ENCODE measurements at regions not wholly inside any gene's neighbourhood (a gene's known extent, or its start where the extent isn't known, plus 50 kb on each side); places are given as distances from the start of the nearest gene placed in this dataset.

DNA sequence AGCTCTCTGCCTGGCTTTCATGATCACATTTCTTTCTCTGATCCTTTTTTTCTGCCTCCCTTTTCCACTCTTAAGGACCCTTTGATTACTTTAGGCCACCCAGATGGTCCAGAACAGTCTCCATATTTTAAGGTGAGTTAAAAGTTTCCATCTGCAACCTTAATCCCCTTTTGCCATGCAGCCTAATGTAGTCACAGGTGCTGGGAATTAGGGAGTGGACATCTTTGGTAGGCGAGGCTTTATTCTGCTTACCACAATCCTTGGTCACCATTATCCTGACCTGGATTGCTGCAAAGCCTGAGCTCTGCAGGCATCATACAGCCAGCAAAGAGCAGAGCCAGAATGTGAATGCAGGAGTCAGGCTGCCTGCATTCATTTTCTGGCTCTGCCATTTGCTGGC is 95.9 kb downstream of the XCL2 start:
- H3K4me1 ChIP-seq (ENCODE audit: insufficient read depth, low read length): no peaks in the 10 kb centered on the region
- H3K4me3 ChIP-seq (ENCODE audit: low read length): no peak overlapping the region
- no peaks in the 10 kb centered on the region for H3K36me3 ChIP-seq (ENCODE audit: insufficient read depth, low read length)
- no peaks in the 10 kb centered on the region for H3K9me3 ChIP-seq (ENCODE audit: low read length)
- H3K27me3 ChIP-seq (ENCODE audit: insufficient read depth, low read length): no peaks in the 10 kb centered on the region
- H2AFZ ChIP-seq (ENCODE audit: low read depth, low read length): no peak overlapping the region

DNA sequence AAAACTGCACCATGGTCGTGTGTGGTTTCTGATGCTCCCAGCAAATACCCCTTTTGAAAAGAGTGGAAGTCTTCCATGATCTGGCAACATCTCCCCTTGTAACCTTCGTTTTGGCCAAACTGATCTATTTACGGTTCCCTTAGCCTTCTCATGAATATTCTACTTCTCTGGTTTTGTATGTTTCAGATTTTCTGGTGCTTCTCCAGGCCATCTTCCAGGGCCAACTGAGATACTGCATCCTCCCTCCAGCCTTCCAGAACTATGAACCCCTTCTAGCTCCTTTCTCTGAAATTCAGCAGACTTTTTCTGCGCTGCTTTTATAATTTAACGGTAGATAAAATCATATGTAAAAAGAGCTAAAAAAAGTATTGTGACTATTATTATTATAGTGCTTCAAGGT is 97.7 kb downstream of the XCL2 start:
- H3K4me1 ChIP-seq (ENCODE audit: insufficient read depth, low read length): no peaks in the 10 kb centered on the region
- H3K27me3 ChIP-seq (ENCODE audit: insufficient read depth, low read length): no peaks in the 10 kb centered on the region
- H3K4me3 ChIP-seq (ENCODE audit: low read length): no peak overlapping the region
- no peaks in the 10 kb centered on the region for H3K9me3 ChIP-seq (ENCODE audit: low read length)
- H2AFZ ChIP-seq (ENCODE audit: low read depth, low read length): no peak overlapping the region
- H3K36me3 ChIP-seq (ENCODE audit: insufficient read depth, low read length): no peaks in the 10 kb centered on the region

DNA sequence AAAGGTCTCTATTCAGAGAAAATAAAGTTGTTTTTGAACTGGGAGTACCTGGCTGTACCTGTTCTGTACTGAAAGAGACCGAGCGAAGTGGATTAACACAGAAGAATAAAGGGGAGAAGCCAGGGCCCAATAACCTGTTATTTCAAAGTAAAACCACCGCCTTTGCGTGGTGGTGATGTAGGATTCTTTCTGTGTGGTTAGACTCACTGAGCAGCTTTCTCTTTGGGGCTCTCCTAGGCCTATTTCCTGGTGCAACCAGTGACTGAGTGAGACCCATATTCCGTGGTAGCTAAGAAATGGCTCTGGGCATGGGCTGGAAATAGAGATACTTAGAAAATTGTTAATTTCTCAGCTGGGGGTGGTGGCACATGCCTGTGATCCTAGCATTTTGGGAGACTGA is 99.9 kb downstream of the XCL2 start:
- Histone ChIP-seq H3K4me1 (ENCODE audit: insufficient read depth, low read length) (no peaks in the 10 kb centered on the region), H3K4me3 (ENCODE audit: low read length) (no peak overlapping the region), H2AFZ (ENCODE audit: low read depth, low read length) (no peak overlapping the region), H3K9me3 (ENCODE audit: low read length) (no peaks in the 10 kb centered on the region), H3K27me3 (ENCODE audit: insufficient read depth, low read length) (no peaks in the 10 kb centered on the region), H3K36me3 (ENCODE audit: insufficient read depth, low read length) (no peaks in the 10 kb centered on the region)

DNA sequence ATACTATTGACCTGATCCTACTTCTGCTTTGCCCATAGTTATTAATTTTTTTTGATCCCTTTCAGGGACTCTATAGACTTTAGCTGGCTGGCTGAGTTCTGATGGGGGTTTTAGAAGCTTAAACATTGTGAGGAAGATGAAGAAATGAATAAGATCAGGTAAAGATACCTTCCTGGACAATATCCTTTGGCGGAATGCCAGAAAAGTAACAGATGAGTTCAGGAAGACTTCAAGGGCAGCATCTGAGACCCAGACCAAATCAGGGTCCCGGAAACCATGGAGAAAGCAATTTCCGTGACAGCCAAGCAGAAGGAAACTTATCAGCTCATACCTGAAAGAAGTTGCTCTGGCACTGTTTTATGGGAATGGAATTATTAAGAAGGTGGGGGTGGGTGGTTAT is 100.4 kb downstream of the XCL2 start:
- no peaks in the 10 kb centered on the region for H3K9me3 ChIP-seq (ENCODE audit: low read length)
- no peak overlapping the region for H2AFZ ChIP-seq (ENCODE audit: low read depth, low read length)
- no peaks in the 10 kb centered on the region for H3K4me1 ChIP-seq (ENCODE audit: insufficient read depth, low read length)
- no peaks in the 10 kb centered on the region for H3K27me3 ChIP-seq (ENCODE audit: insufficient read depth, low read length)
- no peaks in the 10 kb centered on the region for H3K36me3 ChIP-seq (ENCODE audit: insufficient read depth, low read length)
- no peak overlapping the region for H3K4me3 ChIP-seq (ENCODE audit: low read length)

DNA sequence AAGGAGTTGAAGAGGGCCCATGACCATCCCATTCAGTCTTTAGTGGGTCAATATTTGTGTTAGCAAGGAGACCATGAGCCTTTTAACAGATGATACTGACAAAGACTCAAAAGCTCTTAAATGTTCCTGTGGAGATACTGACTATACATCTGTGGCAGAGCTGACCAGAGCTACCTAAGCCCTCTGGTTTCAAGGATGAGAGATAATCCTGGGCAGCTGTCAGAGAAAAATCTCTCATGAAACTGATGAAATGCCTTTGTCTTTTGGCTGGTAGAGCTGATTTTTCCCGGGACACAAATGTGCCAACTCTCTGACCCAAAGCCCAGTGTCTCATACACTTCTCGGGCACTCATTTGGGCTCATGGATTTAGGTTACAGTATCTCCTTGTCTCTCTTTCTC is 100.9 kb downstream of the XCL2 start:
- H3K36me3 ChIP-seq (ENCODE audit: insufficient read depth, low read length): no peaks in the 10 kb centered on the region
- H2AFZ ChIP-seq (ENCODE audit: low read depth, low read length): no peak overlapping the region
- H3K27me3 ChIP-seq (ENCODE audit: insufficient read depth, low read length): no peaks in the 10 kb centered on the region
- no peaks in the 10 kb centered on the region for H3K4me1 ChIP-seq (ENCODE audit: insufficient read depth, low read length)
- no peak overlapping the region for H3K4me3 ChIP-seq (ENCODE audit: low read length)
- no peaks in the 10 kb centered on the region for H3K9me3 ChIP-seq (ENCODE audit: low read length)

DNA sequence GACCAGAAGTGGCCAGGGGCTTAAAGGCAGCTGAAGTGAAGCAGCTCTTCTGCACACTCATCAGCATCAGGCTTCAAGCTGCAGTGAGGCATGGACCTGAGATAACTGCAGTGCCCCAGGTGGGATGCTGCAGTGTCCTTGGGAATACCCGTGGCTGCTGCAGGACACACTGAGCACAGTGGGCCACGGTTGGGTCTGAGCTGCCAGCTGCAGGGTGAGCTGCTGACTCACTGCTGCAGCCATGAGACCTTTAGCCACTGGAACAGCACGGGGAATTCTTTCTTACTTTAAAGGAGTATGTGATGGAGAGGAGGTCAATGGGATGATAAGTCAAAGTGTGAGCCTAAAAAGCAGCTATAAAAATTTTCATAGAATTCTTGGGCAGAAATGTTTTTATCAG is 102.1 kb downstream of the XCL2 start:
- Histone ChIP-seq H2AFZ (ENCODE audit: low read depth, low read length) (no peak overlapping the region), H3K4me3 (ENCODE audit: low read length) (no peak overlapping the region), H3K27me3 (ENCODE audit: insufficient read depth, low read length) (no peaks in the 10 kb centered on the region), H3K36me3 (ENCODE audit: insufficient read depth, low read length) (no peaks in the 10 kb centered on the region), H3K4me1 (ENCODE audit: insufficient read depth, low read length) (no peaks in the 10 kb centered on the region), H3K9me3 (ENCODE audit: low read length) (no peaks in the 10 kb centered on the region)

DNA sequence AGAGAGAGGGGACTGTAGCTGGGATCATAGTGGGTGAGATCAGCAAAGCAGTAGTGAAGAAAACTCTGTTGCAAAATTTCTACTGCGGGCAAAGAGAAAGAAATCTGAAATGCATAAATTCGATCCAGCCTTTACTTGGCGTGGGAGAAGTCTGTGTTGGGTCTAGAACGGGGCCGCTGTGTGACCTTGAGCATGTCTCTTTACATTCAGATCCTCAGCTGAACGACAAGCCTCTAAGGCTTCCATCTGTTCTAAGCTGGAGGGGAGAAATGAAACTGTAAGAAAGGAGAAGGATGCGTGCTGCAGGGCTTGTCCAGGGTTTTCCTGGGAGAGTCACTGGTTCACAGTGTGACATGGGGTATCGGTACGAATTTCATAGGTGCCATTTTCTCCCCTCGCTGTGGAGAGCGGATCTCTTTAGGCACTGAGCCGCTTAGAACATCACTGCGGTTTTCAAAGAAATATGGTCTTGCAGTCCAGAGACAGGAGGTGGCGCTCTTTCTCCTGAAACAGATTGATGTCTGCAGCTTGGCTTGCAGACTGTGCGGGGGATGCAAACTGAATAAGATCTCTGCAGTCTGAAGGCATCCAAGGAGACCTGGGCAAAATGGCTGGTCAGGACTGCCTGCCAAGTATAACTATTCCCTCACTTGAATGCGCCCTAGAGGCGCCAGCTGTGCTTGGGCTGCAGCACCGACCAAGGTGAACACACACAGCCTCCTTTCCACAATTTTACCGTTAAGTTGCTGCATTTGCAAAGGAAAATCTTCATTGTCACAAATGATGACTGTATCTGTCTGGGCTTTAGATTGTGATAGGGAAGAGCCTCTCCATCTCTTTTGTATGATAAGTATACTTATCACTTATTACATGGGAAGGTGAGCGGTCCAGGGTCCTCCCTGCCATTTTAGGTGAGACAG is 104.1 kb downstream of the XCL2 start:
- no peaks in the 10 kb centered on the region for H3K36me3 ChIP-seq (ENCODE audit: insufficient read depth, low read length)
- H3K4me1 ChIP-seq (ENCODE audit: insufficient read depth, low read length): no peaks in the 10 kb centered on the region
- no peaks in the 10 kb centered on the region for H3K27me3 ChIP-seq (ENCODE audit: insufficient read depth, low read length)
- peak overlapping the region; percentile 22 for H3K4me3 ChIP-seq (ENCODE audit: low read length)
- peak overlapping the region; percentile 54 for H2AFZ ChIP-seq (ENCODE audit: low read depth, low read length)
- no peaks in the 10 kb centered on the region for H3K9me3 ChIP-seq (ENCODE audit: low read length)

DNA sequence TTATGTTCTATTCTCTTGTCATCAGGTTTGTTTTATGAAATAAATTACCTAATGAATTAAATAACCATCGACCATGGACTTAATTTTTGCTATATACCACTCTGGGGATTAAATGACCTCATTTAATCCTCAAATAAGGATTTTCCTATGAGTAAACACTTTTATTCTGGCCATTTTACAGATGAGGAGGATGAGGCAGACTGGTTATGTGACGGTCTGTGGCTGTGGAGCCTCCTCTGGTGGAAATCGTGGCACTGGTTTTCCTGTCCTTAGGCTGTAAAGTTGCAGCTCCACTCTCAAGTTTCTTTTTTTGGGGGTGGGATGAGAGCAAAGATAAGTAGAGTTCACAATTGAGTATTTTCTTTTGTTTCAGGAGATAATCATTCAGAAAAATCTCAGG is 105.2 kb downstream of the XCL2 start:
- H3K36me3 ChIP-seq (ENCODE audit: insufficient read depth, low read length): no peaks in the 10 kb centered on the region
- no peak overlapping the region for H3K4me3 ChIP-seq (ENCODE audit: low read length)
- H3K4me1 ChIP-seq (ENCODE audit: insufficient read depth, low read length): no peaks in the 10 kb centered on the region
- H2AFZ ChIP-seq (ENCODE audit: low read depth, low read length): no peak overlapping the region
- no peaks in the 10 kb centered on the region for H3K27me3 ChIP-seq (ENCODE audit: insufficient read depth, low read length)
- no peaks in the 10 kb centered on the region for H3K9me3 ChIP-seq (ENCODE audit: low read length)

DNA sequence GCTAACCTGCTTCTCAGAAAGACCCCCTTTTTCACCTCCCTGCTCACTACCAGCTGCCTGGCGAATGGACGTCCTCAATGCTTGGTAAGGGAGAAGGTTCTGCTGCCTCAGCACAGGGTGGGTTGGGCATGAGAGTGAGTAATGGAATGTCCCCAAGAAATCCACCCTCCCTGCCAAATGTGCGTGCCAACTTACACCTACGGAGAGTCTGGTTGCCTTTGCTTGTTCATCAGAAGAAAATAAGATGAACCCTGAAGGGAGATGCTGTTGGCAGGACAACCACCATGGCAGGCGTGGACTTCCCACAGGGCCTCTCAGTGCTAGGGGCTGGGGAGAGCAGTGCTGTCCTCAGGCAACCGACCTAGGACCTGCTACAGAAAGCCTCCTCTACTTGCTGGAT is 106.0 kb downstream of the XCL2 start:
- Histone ChIP-seq H3K27me3 (ENCODE audit: insufficient read depth, low read length) (no peaks in the 10 kb centered on the region), H3K9me3 (ENCODE audit: low read length) (no peaks in the 10 kb centered on the region), H3K4me1 (ENCODE audit: insufficient read depth, low read length) (no peaks in the 10 kb centered on the region), H2AFZ (ENCODE audit: low read depth, low read length) (no peak overlapping the region), H3K36me3 (ENCODE audit: insufficient read depth, low read length) (no peaks in the 10 kb centered on the region), H3K4me3 (ENCODE audit: low read length) (no peak overlapping the region)

DNA sequence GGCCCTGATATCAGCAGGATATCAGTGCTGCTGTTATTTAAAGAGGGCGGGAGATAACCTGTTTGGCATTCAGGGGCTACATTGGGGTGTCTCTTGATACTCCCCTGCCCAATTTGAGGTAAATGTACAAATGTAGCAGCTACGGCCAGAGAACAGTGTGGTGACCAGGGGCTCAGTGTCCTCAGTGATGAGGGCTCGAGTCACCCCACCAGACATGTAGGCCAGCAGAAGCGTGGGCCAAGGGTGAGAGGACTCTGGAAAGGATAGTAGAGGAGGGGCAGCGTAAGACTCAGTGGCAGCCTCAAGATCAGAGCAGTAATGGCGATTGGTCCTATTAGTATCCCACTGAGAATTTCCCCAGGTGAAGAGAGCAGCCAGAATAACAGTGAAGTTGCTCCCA is 108.4 kb downstream of the XCL2 start:
- H3K9me3 ChIP-seq (ENCODE audit: low read length): no peaks in the 10 kb centered on the region
- no peaks in the 10 kb centered on the region for H3K4me1 ChIP-seq (ENCODE audit: insufficient read depth, low read length)
- no peaks in the 10 kb centered on the region for H3K27me3 ChIP-seq (ENCODE audit: insufficient read depth, low read length)
- H2AFZ ChIP-seq (ENCODE audit: low read depth, low read length): no peak overlapping the region
- no peaks in the 10 kb centered on the region for H3K36me3 ChIP-seq (ENCODE audit: insufficient read depth, low read length)
- no peak overlapping the region for H3K4me3 ChIP-seq (ENCODE audit: low read length)

DNA sequence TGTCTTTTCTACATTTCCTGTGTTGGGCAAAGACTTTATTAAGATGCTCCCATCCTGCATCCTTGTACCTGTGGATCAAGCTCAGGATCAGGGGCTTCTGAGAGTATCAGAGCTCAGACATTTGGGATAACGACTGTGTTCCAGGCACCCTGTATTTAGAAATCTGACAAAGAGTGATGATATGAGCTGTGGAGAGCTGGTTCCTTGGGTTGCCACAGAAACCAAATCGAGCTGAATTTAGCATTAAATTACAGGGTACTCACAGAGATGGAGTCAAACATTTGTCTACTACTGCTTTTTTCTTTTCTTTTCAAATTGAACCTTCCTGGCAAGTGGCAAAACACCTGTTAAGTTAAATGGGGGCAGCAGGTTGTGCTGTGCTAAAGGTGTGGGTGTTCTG is 110.6 kb downstream of the XCL2 start:
- Histone ChIP-seq H3K36me3 (ENCODE audit: insufficient read depth, low read length) (no peaks in the 10 kb centered on the region), H3K27me3 (ENCODE audit: insufficient read depth, low read length) (no peaks in the 10 kb centered on the region), H3K4me3 (ENCODE audit: low read length) (no peak overlapping the region), H3K9me3 (ENCODE audit: low read length) (no peaks in the 10 kb centered on the region), H3K4me1 (ENCODE audit: insufficient read depth, low read length) (no peaks in the 10 kb centered on the region), H2AFZ (ENCODE audit: low read depth, low read length) (no peak overlapping the region)

DNA sequence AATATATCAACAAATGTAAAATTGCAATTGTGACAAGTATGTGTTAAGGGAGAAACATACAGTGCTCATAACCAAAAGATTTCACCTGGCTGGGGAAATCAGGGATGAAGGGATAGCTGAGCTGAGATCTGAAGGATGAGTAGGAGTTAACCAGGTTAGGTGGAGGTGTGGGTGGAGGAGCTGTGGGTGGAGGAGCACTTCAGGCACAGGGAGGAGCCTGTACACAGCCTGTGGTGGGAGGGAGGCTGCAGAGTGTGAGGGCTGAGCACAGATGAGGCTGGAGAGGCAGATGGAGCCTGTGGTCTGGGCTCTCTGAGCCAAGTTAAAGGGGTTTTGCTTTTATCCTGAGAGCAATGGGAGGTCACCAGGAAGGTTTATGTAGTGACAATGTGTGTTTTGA is 111.9 kb downstream of the XCL2 start:
- Histone ChIP-seq H2AFZ (ENCODE audit: low read depth, low read length) (no peak overlapping the region), H3K4me3 (ENCODE audit: low read length) (no peak overlapping the region), H3K4me1 (ENCODE audit: insufficient read depth, low read length) (no peaks in the 10 kb centered on the region), H3K9me3 (ENCODE audit: low read length) (no peaks in the 10 kb centered on the region), H3K36me3 (ENCODE audit: insufficient read depth, low read length) (no peaks in the 10 kb centered on the region), H3K27me3 (ENCODE audit: insufficient read depth, low read length) (no peaks in the 10 kb centered on the region)

DNA sequence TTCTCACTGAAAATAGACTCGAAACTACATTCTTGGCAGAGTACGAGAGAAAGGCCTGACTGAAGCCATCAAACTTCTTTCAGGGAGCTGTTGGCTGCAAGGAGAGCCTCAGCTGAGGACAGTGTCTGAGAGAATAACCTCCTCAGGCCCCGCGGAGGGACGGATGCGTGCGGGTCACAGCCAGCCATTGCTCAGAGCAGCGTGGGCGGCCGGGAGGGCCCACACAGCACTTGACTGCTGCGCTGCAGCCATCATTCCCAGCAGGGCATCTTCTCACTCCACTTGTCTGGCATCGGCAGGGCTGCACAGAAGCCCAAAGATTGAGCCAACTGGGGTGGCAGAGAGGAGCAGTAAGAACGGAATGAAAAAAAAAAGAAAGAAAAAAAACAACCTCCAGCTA is 113.5 kb downstream of the XCL2 start:
- Histone ChIP-seq H2AFZ (ENCODE audit: low read depth, low read length) (no peak overlapping the region), H3K4me1 (ENCODE audit: insufficient read depth, low read length) (no peaks in the 10 kb centered on the region), H3K9me3 (ENCODE audit: low read length) (no peaks in the 10 kb centered on the region), H3K4me3 (ENCODE audit: low read length) (no peak overlapping the region), H3K27me3 (ENCODE audit: insufficient read depth, low read length) (no peaks in the 10 kb centered on the region), H3K36me3 (ENCODE audit: insufficient read depth, low read length) (no peaks in the 10 kb centered on the region)

All from neuron (in vitro differentiated cells).